NCI-H2107 treated with DMSO at 0.1 percent for 48 hours (cell line): ENCODE measurements at regions not wholly inside any gene's neighbourhood (a gene's known extent, or its start where the extent isn't known, plus 50 kb on each side); places are given as distances from the start of the nearest gene placed in this dataset.

ENCODE experiments used
- DNase-seq: peaks from one replicate; lab custom pipeline; 2025; ENCODE audit not compliant: unreplicated experiment; lab: John Stamatoyannopoulos, UW

DNA sequence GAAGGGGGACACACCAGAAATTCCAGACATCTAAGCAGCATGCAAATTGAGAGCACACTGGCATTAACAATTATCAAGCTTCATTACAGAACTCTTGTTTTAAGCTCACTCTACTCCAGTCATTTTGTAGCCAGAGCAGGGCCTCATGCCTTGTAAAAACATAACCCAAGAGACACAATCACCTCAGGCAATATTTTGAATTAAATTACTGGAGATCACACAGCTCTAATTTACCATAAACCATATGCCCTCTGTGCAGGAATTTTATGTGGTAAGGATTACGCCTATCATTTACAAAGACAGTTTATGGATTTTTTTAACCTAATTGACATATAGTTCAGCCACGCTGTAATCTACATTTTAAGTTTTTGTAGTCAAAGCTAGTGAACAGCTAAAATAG is 414.1 kb upstream of the DDI1 start:
- no peak for DNase-seq

- no peak for DNase-seq
These were observed 412.5 kb upstream of the DDI1 start for GRCh38 chr11:103623933-103624332.

GRCh38 chr11:103624708-103625623 is 411.5 kb upstream of the DDI1 start:
- no peak for DNase-seq

- DNase-seq: no peak
These were observed 410.8 kb upstream of the DDI1 start for GRCh38 chr11:103625624-103625965.

DNA sequence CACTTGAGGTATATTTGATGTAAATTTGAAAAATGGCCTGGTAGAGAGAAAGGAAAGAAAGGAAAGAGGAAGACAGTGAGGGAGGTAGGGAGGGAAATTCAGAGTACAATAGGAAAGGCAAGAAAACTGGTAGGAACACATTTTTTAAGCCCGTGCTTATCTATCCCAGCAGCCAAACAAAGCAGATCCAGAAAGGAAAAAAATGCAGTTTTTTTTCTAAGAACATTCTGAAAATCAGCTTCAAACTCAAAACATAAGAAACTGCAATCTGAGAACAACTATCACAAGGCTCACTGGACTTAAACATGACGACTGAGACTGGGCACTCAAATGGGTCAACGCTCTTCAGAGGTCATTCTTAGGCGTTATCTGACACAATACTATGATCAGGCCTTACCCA is 408.3 kb upstream of the DDI1 start:
- DNase-seq: no peak

GRCh38 chr11:103631841-103632240 is 404.6 kb upstream of the DDI1 start:
- no peak for DNase-seq

- no peak for DNase-seq
These were observed 403.2 kb upstream of the DDI1 start for GRCh38 chr11:103633068-103633788.

- DNase-seq: no peak
These were observed 402.4 kb upstream of the DDI1 start for GRCh38 chr11:103633819-103634590.

DNA sequence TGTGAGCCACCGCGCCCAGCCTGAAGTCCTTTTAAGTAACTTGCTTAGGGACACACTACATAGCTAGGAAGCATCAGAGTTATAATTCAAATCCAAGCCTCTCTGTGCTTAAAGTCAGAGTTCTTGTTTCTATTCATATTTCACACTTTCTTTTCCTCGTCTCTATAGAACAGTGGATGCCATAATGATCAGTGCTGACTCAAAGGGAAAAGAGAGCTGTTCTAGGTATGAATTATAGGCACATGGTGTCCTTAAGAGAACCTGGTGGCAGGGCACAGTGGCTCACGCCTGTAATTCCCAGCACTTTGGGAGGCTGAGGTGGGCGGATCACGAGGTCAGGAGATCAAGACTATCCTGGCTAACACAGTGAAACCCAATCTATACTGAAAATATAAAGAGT is 400.2 kb upstream of the DDI1 start:
- DNase-seq: no peak

DNA sequence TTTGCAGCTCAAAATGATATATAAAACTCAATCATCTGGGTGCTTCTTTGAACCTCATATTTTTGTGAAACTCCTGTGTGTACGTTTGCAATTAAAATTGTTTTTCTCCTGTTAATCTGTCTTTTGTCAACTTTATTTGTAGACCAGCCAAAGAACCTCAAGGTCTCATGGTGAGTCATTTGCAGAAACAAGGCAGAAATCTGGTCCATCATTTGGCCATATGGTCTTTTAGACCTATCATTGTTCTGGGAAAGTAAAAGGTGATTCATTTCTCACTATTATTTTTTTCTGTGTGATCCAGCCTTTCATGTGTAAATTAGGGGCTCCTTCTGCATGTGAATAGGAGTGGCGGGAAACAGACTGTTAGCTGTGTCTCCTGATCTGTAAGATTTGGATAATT is 399.1 kb upstream of the DDI1 start:
- DNase-seq: no peak

GRCh38 chr11:103637831-103638230 is 398.6 kb upstream of the DDI1 start:
- DNase-seq: no peak

DNA sequence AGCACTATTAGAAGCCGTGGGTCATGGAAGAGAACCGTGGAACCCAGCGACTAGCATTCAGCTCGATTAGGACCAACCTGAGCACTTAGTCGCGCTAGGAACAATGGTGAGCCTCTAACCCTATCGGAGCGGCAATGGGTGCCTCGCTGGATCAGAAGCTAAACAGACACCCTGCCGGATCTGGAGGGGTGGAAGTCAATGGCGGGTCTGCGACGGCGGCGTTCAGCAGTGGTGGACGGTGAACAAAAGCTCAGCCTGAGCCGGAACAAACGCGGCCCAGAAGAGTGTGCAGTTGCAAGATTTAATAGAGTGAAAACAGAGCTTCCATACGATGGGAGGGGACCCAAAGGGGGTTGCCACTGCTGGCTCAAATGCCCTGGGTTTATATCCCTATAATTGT is 391.8 kb upstream of the DDI1 start:
- no peak for DNase-seq

- no peak for DNase-seq
These were observed 388.4 kb upstream of the DDI1 start for GRCh38 chr11:103648054-103648453.

DNA sequence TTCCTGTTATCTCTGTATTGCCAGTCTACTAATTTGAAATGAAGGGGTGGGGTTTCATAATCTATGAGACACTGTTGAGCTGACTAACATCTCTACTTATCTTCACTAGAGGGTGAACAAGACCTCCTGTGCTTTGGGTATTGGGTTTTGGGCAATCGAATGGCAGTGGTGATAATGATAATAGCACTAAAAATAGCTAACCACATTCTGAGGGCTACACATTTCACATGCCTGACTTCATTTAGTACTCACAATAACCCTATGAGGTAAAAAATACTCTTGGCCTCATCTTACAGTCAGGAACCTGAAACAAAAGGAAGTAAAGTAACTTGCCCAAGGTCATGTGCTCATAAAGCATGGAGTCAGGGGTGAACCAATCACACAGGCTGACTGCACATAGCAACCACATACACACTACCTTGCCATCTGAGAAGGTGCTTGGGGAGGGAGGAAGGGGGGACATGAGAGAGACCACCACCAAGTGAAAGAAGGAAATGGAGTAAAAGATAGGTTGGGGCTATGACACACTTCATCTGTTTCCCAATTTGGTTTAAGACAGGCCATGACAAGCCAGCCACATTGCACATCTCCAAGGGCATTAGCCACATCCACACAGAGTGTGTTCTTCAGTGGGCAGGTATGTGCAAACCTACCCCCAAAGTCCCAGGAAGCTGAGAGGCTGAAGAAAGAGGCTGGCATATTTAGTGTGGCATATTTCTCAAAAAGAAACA is 387.6 kb upstream of the DDI1 start:
- DNase-seq: no peak

- DNase-seq: no peak
These were observed 387.0 kb upstream of the DDI1 start for GRCh38 chr11:103649401-103649895.

DNA sequence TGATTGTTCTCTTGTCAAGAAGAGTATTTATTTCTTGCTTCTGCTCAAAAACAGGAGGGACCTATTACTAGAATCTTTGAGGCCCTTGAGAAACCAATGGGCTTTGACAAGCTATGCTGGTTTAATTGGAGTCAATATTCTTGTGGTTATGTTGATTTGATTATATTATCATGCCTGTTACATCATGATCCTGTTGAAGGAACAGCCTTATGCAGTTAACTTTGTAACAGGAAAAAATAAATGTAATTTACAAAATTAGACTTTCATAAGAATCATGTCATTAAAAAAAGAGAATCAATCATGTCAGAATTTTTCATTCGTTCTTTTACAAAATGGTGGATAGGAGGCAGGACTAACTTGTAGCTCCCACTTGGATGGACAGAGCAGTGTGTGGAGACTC is 386.1 kb upstream of the DDI1 start:
- DNase-seq: no peak

DNA sequence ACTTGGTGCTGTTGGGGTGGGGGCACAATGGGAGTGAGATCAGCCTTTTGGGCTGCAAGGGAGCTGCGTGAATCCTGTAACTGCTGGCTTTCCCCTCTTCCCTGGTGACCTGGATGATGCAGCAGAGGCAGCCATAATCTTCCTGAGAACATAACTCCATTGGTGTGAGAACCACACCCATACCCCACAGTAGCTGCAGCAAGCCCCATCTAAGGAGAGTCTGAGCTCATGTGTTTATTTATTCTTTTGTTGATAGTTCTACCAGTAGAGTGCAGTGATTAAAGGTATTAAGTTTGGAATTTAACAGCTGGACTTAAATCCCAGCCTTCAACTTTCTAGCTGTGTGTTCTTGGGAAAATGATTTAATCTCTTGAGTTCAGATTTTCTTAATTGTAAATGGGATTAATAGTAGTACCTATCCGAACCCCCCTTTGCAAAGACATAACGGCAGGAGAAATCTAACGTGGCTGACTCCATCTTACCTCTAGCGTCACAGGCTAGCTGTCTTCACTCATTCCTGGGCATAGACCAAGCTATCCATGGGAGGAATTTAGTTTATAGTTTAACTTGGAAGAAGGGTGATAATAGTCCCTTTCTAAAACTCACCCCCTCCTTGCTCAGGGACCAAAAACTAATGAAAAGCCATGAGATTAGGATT is 385.0 kb upstream of the DDI1 start:
- DNase-seq: no peak

GRCh38 chr11:103652013-103652412 is 384.4 kb upstream of the DDI1 start:
- DNase-seq: no peak

GRCh38 chr11:103656382-103656781 is 380.1 kb upstream of the DDI1 start:
- DNase-seq: no peak

DNA sequence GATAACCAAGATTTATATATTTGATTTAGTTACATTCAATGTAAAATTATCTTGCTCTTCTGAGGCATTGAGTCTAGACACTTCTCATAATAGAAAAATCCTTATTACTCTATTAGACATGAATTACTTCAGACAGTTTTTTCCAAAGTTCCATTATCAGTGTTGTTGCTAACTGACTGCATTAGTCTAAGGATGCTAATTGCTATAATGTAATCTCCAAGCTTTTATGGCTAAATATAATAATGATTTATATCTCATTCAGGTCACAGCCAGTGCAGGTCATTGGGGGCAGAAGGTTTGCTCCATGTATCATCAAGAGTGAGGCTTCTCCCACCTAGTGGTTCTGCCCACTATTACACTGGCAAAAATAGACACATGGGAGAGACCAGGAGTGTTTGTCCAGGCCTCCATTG is 377.2 kb upstream of the DDI1 start:
- no peak for DNase-seq
